AG09319 (cell line): ENCODE measurements at regions not wholly inside any gene's neighbourhood (a gene's known extent, or its start where the extent isn't known, plus 50 kb on each side); places are given as distances from the start of the nearest gene placed in this dataset.

Experiments used
- DNase-seq: peaks from one replicate; pipeline ENCODE4 v3.0.0-alpha.2; 2010; ENCODE audit warnings: low read depth; ENCODE audit errors: extremely low read depth
- TF ChIP-seq, protein P1 (sequence below): IDR thresholded peaks from 2 replicates; pipeline ENCODE4 v1.5.1; 2011; ENCODE audit warnings: low read depth, mild to moderate bottlenecking, inconsistent platforms, low read length, moderate library complexity

DNA sequence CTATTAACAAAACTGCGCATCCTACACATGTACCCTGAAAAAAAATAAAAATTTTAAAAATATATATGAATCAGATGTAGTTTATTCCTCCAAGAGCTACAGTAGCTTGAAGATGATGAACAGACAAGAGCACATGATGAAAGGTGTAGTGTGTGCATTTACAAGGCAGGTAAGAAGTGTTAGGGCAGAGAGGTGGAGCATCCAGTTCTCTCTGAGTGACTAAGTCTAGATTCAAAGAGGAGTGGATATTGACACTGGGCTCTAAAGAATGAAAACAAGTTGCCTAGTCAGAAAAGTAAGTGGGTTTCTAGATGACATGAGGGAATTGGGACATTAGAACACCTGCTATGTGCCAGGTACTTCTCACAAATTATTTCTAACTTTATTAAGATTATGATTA is 76.0 kb upstream of the CARD18 start:
- DNase-seq = no peak
- TF ChIP-seq, protein P1, sequence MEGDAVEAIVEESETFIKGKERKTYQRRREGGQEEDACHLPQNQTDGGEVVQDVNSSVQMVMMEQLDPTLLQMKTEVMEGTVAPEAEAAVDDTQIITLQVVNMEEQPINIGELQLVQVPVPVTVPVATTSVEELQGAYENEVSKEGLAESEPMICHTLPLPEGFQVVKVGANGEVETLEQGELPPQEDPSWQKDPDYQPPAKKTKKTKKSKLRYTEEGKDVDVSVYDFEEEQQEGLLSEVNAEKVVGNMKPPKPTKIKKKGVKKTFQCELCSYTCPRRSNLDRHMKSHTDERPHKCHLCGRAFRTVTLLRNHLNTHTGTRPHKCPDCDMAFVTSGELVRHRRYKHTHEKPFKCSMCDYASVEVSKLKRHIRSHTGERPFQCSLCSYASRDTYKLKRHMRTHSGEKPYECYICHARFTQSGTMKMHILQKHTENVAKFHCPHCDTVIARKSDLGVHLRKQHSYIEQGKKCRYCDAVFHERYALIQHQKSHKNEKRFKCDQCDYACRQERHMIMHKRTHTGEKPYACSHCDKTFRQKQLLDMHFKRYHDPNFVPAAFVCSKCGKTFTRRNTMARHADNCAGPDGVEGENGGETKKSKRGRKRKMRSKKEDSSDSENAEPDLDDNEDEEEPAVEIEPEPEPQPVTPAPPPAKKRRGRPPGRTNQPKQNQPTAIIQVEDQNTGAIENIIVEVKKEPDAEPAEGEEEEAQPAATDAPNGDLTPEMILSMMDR = no peak

DNA sequence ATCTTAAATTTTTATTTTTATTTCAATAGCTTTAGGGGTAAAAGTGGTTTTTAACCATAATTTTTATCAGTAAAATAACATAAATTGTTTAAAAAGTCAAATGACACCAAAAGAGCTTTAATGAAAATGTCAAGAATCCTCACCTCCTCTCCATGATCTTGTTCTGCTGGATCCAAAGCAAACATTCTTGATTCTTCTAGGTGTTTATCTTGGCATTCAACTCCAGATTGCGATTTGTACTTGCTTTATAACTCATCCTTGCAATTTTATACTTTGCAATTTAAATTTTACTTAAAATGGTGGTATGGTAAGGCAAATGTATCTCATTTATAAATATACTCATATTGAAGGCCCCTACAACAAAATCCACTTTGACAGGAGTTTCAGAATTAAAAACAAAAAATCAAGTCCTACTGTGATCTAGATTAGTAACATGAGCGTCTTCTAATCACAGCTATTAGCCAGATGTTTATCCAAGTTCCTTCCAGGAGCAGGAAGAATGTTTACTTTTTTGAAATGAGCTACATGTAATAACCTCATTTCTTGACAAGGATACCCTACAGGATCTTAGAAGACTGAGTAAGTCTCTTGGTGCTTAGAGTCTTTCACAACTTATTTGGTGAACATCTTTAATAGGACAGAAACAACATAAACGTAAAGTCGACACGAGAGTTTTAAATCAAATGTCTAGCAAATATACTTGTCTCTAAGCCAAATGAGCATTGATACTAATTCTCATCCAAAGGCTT is 72.4 kb upstream of the CARD18 start:
- DNase-seq = no peak
- TF ChIP-seq, protein P1 = no peak

DNA sequence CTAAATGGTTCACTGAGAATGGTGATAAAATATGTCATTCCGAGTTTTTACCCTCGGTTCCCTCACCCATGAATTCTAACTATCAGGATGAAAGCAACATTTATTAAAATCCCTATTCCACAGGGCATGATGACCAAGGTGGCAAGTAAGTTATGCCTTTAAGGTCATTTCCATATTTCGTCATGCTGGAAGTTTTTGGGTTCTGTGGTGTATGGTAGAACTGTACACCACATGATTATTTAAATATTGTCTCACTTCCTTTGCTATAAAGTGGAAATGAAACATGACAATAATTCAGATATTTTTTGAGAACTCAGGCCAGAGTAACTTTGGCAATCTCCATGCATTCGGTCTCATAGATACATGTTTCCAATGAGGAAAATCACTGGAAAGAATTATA is 68.5 kb upstream of the CARD18 start:
- DNase-seq = no peak
- TF ChIP-seq, protein P1 = no peak

DNA sequence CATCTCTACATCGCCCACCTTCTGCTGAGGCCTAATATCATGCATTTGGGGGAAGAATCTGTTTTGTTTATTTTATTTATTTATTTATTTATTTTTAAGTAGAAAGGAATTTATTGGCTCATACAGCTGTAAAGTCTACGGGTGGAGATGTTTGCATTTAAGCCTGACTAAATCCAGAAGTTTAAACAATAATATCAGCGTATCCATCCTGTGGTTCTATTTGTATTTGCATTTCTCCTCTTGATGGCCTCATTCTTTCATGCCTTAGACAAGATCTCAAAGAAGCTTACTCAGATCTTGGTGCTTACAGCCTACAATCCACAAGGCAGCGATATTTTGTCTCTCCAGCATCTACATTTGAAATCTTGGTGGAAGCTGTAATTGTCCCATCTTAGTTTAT is 67.1 kb upstream of the CARD18 start:
- TF ChIP-seq, protein P1 = no peak
- DNase-seq = no peak

DNA sequence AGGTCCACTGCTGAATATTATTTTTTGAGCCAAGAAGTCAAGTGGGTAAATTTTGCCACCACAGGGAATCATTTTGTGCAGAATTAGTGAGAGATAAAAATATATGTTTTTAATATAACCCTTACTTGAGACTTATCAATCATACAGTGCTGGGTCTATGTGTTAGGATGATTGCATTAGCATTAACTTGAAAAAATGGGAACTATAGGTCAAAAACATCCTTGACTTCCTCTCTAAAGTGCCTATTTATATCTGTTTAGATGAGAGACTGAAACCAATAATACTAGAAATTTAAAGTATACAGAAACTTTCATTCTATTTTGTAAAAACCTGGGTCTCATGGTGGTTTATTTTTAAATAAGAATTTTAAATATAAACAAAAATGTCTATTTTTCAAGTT is 65.1 kb upstream of the CARD18 start:
- no peak for DNase-seq
- TF ChIP-seq, protein P1 = no peak

DNA sequence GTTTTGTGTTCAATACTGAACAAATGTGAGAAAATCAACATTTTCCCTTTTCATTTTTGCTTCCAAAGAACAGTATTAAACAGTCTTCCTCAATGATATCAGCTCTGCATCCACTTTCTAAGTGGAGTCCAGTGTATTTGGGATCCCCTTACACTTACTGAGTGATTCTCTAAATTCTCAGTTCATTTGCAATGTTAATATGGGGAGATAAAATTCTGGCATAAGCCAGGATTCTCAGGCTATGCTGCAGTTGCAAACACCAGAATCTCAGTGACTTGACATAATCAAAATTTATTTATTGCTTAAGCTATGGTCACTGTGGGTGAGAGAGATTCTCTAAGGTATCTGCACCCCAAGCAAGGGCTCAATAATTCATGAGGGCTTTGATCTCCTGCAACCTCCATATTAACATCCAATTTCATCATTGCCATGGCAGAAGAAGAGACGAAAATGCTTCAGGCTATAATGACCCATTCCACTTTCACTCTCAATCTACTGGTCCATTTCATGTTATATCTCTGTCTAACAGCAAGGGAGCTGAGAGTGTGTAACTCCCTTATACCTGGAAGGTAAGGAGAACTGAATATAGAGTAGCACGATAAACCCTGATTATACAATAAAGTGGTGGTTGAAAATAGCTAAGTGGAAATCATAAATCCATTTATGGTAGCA is 64.1 kb upstream of the CARD18 start:
- TF ChIP-seq, protein P1 = no peak
- no peak for DNase-seq

DNA sequence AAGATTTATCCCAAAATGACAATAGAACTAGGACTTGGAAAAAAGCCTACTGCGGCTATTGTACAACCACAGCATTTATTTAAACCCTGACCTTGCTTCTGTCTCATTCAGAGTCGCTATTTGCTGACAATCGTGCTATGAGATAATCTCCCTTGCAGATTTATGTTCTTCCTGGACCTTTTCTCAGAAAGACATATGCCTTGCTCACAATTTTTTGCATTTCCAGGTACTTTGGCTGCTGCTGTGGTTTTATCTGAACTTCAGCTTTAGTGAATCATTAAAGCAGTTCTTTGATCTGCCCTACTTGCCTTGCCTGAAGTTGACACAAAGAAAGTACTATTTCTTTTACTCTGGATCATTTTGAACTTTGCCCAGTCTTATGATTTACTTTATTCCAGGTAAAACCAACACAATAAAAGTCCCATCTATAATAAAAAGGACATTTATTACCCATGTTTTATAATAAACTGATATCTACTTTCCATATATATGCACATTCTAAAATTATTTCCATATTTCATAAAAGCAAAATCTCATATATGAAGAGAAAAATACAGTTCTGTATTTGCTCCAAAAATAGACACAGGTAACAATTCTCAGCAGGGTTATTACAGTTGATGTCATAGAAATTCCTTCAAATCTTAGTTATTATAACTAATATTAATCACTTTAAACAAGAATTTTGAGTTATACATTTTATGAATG is 63.4 kb upstream of the CARD18 start:
- TF ChIP-seq, protein P1 = no peak

More for the DNA sequence above, 63.4 kb upstream of the CARD18 start:
- DNase-seq = no peak
